Left ventricle myocardium inferior (tissue), 1 donor: ENCODE measurements at regions not wholly inside any gene's neighbourhood (a gene's known extent, or its start where the extent isn't known, plus 50 kb on each side); places are given as distances from the start of the nearest gene placed in this dataset.

Source experiments
- DNase-seq: peaks from one replicate; pipeline ENCODE4 v3.0.0-alpha.2; 2020
- H3K27ac ChIP-seq: fragments of 200-600 bp; replicated peaks from 2 replicates; pipeline ENCODE4 v1.8.0; 2021
- H3K27me3 ChIP-seq: fragments of 200-600 bp; 2 replicates; pipeline ENCODE4 v1.8.0; 2021; ENCODE audit warnings: low read depth
- H3K36me3 ChIP-seq: fragments of 200-600 bp; 2 replicates; pipeline ENCODE4 v1.8.0; 2021
- H3K4me1 ChIP-seq: fragments of 200-600 bp; 2 replicates; pipeline ENCODE4 v1.8.0; 2021
- H3K4me3 ChIP-seq: fragments of 200-600 bp; 2 replicates; pipeline ENCODE4 v1.8.0; 2021; ENCODE audit warnings: mild to moderate bottlenecking, moderate library complexity
- H3K9me3 ChIP-seq: fragments of 200-600 bp; replicated peaks from 2 replicates; pipeline ENCODE4 v1.8.0; 2021
- CTCF ChIP-seq: fragments of 200-600 bp; IDR thresholded peaks from 2 replicates; pipeline ENCODE4 v1.8.0; 2021; ENCODE audit warnings: antibody characterized with exemption, mild to moderate bottlenecking, borderline replicate concordance
- intact Hi-C: fragments of 100-400 bp; cut with micrococcal nuclease; formaldehyde crosslinking; loops from one replicate; pipeline ENCODE4 v1.11.0; 2022
- donor health status: DM: no; HTN: yes; CAD: no; lungs with severe emphysema.

- Histone ChIP-seq H3K36me3 (no peaks in the 10 kb centered on the region), H3K27me3 (no peaks in the 10 kb centered on the region), H3K9me3 (peaks cover 21% of the 10 kb centered on the region), H3K4me1 (no peaks in the 10 kb centered on the region), H3K27ac (no peak overlapping the region), H3K4me3 (no peak overlapping the region)
- no peak for TF ChIP-seq CTCF
- no peak for DNase-seq
- intact Hi-C loops, result no loop called here
These were observed 125.4 kb downstream of the KIF26A start for GRCh38 chr14:104263675-104264358.

- Histone ChIP-seq H3K27ac (no peak overlapping the region), H3K4me3 (no peak overlapping the region), H3K9me3 (peaks cover 19% of the 10 kb centered on the region), H3K36me3 (no peaks in the 10 kb centered on the region), H3K4me1 (no peaks in the 10 kb centered on the region), H3K27me3 (no peaks in the 10 kb centered on the region)
- intact Hi-C loops, result no loop called here
- TF ChIP-seq CTCF, result no peak
- DNase-seq, result no peak
These were observed 126.3 kb downstream of the KIF26A start for GRCh38 chr14:104264495-104265265.

- H3K27me3 ChIP-seq, result no peaks in the 10 kb centered on the region
- TF ChIP-seq CTCF, result no peak
- no peak overlapping the region for H3K4me3 ChIP-seq
- DNase-seq, result no peak
- H3K9me3 ChIP-seq, result peaks cover 5% of the 10 kb centered on the region
- no peaks in the 10 kb centered on the region for H3K4me1 ChIP-seq
- H3K36me3 ChIP-seq, result no peaks in the 10 kb centered on the region
- intact Hi-C loops, result no loop called here
- no peak overlapping the region for H3K27ac ChIP-seq
These were observed 127.7 kb downstream of the KIF26A start for GRCh38 chr14:104265918-104266630.

- H3K4me3 ChIP-seq, result no peak overlapping the region
- TF ChIP-seq CTCF, result no peak
These were observed 128.5 kb downstream of the KIF26A start for GRCh38 chr14:104266631-104267575.

DNA sequence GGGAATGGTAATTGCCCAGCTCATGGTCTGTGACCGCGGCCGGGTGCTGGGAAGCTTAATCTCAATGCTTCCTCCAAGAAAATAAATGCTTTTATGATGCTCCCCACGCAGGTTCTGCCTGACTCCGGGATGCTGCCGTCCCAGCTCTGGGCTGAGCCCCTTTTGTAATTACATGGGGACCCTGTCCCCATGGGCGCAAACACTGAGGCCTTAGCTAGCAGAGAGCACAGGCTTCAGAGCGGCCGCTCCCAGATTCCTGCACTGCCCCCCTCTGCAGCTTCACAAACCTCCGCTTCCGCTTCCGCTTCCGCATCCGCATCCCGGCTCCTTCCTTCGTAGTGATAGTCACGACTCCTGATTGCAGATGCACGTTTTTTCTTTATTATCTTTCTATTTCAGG lies 129.5 kb downstream of the KIF26A start:
- H3K4me3 ChIP-seq, result no peak overlapping the region
- no peaks in the 10 kb centered on the region for H3K36me3 ChIP-seq
- no peaks in the 10 kb centered on the region for H3K9me3 ChIP-seq
- no peak for DNase-seq
- no peak overlapping the region for H3K27ac ChIP-seq
- no peaks in the 10 kb centered on the region for H3K27me3 ChIP-seq
- intact Hi-C loops, result no loop called here
- TF ChIP-seq CTCF, result no peak
- H3K4me1 ChIP-seq, result no peaks in the 10 kb centered on the region

More at GRCh38 chr14:104266631-104267575, 128.5 kb downstream of the KIF26A start:
- intact Hi-C loops, result no loop called here
- no peaks in the 10 kb centered on the region for H3K4me1 ChIP-seq
- H3K9me3 ChIP-seq, result no peaks in the 10 kb centered on the region
- no peak overlapping the region for H3K27ac ChIP-seq
- no peaks in the 10 kb centered on the region for H3K27me3 ChIP-seq
- H3K36me3 ChIP-seq, result no peaks in the 10 kb centered on the region
- DNase-seq, result no peak
